ENCODE measurements at regions not wholly inside any gene's neighbourhood (a gene's known extent, or its start where the extent isn't known, plus 50 kb on each side); places are given as distances from the start of the nearest gene placed in this dataset.

DNA sequence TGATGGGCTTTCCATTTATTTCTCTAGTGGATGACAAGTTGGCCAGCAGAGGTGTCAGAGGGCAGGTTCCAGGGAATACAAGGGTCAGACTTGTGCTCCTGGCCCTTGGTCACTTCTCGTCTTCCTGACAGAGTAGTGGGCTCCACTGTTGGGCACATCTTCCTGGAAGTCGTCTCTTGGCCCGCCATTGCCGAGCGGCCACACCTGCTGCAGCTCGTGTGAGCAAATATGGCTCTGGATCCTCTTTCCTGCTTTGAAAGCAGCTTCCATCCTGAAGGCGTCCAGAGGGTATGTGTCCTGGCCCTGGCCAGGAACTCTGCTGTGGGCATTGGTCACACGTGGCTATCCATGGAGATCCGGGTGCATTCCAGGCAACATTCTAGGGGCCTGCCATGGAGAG, 100.2 kb downstream of the SNRPN start:
- DNase-seq (ENCODE audit: low spot score) = no peak
- peaks cover 48 to 67% of the 10 kb centered on the region in 2 donors for H3K36me3 ChIP-seq

DNA sequence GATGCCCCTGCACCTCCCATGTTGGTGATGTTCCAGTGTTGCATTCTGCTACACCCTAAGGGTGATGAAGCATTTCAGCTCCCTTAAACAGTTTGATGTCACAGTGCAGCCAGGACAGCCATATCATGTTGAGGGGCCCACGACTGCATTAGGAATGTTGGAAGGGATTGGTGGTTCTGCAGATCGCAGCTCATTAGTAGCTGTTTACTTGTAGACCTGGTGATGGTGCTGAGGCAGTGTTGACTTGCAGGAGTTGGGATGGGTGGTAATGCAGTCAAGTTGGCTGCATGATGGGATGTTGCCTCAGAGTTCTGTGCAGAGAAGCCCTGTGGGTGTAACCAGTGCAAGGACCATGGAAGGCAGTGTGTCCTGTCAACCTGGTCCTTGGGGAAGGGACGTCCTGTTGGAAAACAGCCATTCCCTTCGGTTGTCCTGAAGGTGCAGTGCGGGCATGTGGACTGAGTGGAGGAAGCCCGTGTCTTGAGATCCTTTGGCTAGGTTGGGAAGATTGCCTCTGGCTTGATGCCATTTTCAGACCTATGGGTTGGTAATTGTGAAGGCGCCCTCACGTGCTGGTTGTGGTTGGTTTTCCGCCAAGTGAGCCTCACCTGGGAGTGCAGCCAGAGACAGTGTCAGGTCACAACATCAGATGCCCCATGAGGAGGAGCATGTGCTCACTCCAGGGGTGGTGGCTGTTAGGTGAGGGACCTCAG, 100.7 kb downstream of the SNRPN start:
- no peak overlapping the region for H3K4me3 ChIP-seq
- WGBS = 94% methylated on average over 9 of the region's 9 CpGs
- DNase-seq (ENCODE audit: low spot score) = no peak
- H3K9me3 ChIP-seq = peaks cover 11% of the 10 kb centered on the region
- H3K27me3 ChIP-seq (replicated peaks; ENCODE audit: insufficient read depth) = no peaks in the 10 kb centered on the region
- intact Hi-C loops (cut with DNase I) = no loop called here
- peaks cover 53 to 67% of the 10 kb centered on the region in 2 donors for H3K36me3 ChIP-seq
- TF ChIP-seq POLR2AphosphoS5 (IDR thresholded peaks at IDR 0.05) (no peak), POLR2A (IDR thresholded peaks at IDR 0.05) (no peak)
- TF ChIP-seq, protein P1, sequence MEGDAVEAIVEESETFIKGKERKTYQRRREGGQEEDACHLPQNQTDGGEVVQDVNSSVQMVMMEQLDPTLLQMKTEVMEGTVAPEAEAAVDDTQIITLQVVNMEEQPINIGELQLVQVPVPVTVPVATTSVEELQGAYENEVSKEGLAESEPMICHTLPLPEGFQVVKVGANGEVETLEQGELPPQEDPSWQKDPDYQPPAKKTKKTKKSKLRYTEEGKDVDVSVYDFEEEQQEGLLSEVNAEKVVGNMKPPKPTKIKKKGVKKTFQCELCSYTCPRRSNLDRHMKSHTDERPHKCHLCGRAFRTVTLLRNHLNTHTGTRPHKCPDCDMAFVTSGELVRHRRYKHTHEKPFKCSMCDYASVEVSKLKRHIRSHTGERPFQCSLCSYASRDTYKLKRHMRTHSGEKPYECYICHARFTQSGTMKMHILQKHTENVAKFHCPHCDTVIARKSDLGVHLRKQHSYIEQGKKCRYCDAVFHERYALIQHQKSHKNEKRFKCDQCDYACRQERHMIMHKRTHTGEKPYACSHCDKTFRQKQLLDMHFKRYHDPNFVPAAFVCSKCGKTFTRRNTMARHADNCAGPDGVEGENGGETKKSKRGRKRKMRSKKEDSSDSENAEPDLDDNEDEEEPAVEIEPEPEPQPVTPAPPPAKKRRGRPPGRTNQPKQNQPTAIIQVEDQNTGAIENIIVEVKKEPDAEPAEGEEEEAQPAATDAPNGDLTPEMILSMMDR (IDR thresholded peaks at IDR 0.05) = no peak
- no peaks in the 10 kb centered on the region for H3K4me1 ChIP-seq (replicated peaks)
- no peak overlapping the region for H3K27ac ChIP-seq

More for the DNA sequence above, 100.2 kb downstream of the SNRPN start:
- H3K4me1 ChIP-seq (replicated peaks) = no peaks in the 10 kb centered on the region
- no peak overlapping the region for H3K4me3 ChIP-seq
- no peak overlapping the region for H3K27ac ChIP-seq
- intact Hi-C loops (cut with DNase I) = no loop called here
- peaks cover 11% of the 10 kb centered on the region for H3K9me3 ChIP-seq
- TF ChIP-seq, protein P1 (IDR thresholded peaks at IDR 0.05) = no peak
- TF ChIP-seq POLR2AphosphoS5 (IDR thresholded peaks at IDR 0.05) (no peak), POLR2A (IDR thresholded peaks at IDR 0.05) (no peak)
- H3K27me3 ChIP-seq (replicated peaks; ENCODE audit: insufficient read depth) = no peaks in the 10 kb centered on the region
- WGBS = 86% methylated on average over 9 of the region's 9 CpGs

DNA sequence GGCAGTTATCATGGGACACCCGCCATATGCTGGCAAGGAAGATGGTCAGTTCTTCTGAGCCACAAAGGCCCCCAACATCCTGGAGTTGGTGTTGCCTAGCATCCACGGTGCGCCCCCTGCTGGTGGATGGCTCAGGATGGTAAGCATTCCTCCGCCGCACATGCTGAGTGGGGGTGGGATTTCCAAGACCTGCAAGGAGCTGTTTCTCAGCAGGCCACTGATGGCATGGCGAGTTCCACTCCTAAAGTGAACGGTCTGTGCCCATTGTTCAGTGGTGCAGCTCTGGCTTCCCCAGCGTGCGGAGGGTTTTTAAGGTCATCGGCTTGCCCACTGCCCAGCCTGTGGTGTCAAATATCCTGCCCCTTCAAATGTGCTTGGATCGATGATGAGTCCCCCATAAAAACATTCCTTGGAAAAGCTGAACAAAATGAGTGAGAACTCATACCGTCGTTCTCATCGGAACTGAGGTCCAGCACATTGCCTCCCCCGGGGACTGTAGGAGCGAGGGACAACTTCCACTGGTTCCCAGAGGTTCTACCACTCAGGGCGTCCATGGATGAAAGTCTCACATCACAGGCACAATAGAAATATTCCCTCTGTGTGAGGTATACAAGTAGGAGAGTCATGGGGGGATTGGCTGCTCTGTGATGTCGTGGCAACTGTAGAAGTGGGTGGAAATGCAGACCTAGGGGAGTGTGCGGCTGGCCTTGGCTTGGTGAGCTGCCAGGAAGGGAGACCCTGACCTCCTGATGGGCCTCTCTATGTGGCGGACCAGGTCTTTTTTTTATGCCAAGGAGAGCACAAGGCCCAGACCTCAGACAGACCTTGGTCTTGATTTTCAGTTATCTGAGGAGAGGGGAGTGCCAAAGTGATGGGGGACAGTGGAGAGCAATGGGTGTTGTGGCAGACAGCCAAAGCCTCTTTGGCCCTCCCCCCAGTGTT, 102.0 kb downstream of the SNRPN start:
- H3K27me3 ChIP-seq (replicated peaks; ENCODE audit: insufficient read depth) = no peaks in the 10 kb centered on the region
- TF ChIP-seq POLR2A (IDR thresholded peaks at IDR 0.05) = no peak
- no peak for TF ChIP-seq POLR2AphosphoS5 (IDR thresholded peaks at IDR 0.05)
- TF ChIP-seq, protein P1 (IDR thresholded peaks at IDR 0.05) = no peak
- H3K27ac ChIP-seq = no peak overlapping the region
- intact Hi-C loops (cut with DNase I) = no loop called here
- peaks cover 55 to 70% of the 10 kb centered on the region in 2 donors for H3K36me3 ChIP-seq
- no peaks in the 10 kb centered on the region for H3K4me1 ChIP-seq (replicated peaks)
- no peak overlapping the region for H3K4me3 ChIP-seq
- DNase-seq (ENCODE audit: low spot score) = no peak
- WGBS = 91% methylated on average over 20 of the region's 20 CpGs
- peaks cover 11% of the 10 kb centered on the region for H3K9me3 ChIP-seq

DNA sequence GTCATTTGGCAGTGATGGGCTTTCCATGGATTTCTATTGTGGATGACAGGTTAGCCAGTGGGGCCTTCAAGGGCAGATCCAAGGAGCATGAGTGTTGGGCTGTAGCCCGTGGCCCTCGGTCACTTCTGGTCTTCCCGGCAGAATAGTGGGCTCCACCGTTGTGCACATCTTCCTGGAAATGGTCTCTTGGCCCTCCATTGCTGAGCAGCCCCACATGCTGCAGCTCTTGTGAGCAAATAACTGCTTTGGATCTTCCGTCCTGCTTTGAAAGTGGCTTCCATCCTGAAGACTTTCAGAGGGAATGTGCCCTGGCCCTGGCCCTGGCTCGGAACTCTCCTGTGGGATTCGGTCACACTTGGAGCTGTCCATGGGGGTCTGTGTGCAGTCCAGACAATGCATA, 102.8 kb downstream of the SNRPN start:
- peak; percentile 1 for DNase-seq (ENCODE audit: low spot score)
- Histone ChIP-seq H3K27me3 (replicated peaks; ENCODE audit: insufficient read depth) (no peaks in the 10 kb centered on the region), H3K4me3 (no peak overlapping the region), H3K4me1 (replicated peaks) (no peaks in the 10 kb centered on the region), H3K27ac (no peak overlapping the region), H3K9me3 (peaks cover 9% of the 10 kb centered on the region), H3K36me3 (peaks cover 58 to 79% of the 10 kb centered on the region in 2 donors)
- WGBS = 96% methylated on average over 7 of the region's 7 CpGs
- intact Hi-C loops (cut with DNase I) = no loop called here
- no peak for TF ChIP-seq POLR2AphosphoS5 (IDR thresholded peaks at IDR 0.05)
- TF ChIP-seq, protein P1 (IDR thresholded peaks at IDR 0.05) = no peak
- TF ChIP-seq POLR2A (IDR thresholded peaks at IDR 0.05) = no peak
